ENCODE measurements at regions not wholly inside any gene's neighbourhood (a gene's known extent, or its start where the extent isn't known, plus 50 kb on each side); places are given as distances from the start of the nearest gene placed in this dataset.
A peak's percentile ranks its signal among the peaks of the same experiment; 100 is the strongest.

- H3K79me2 ChIP-seq (ENCODE audit: low read length), result no peaks in the 10 kb centered on the region
- no peak overlapping the region for H3K4me3 ChIP-seq (ENCODE audit: low read length)
- H3K27me3 ChIP-seq (ENCODE audit: low read depth, low read length), result no peaks in the 10 kb centered on the region
- H3K36me3 ChIP-seq (replicated peaks; ENCODE audit: low read depth, low read length), result no peaks in the 10 kb centered on the region
- no peak overlapping the region for H3K27ac ChIP-seq (ENCODE audit: low read length)
- H2AFZ ChIP-seq (ENCODE audit: low read depth, low read length), result peak overlapping the region; percentile 26; the same call in 1 of the 2 replicates
- no peaks in the 10 kb centered on the region for H4K20me1 ChIP-seq (ENCODE audit: insufficient read depth, low read length)
- no peaks in the 10 kb centered on the region; the same call in 1 of the 2 replicates for H3K4me1 ChIP-seq (ENCODE audit: low read length)
- H3K9me3 ChIP-seq (ENCODE audit: insufficient read depth, low read length), result no peaks in the 10 kb centered on the region
- TF ChIP-seq EZH2phosphoT487 (IDR thresholded peaks at IDR 0.05; ENCODE audit: low read depth) (no peak), CTCF (IDR thresholded peaks at IDR 0.05; ENCODE audit: low read depth, low read length) (no peak)
- H3K9ac ChIP-seq (ENCODE audit: low read length), result no peak overlapping the region
- no peak overlapping the region for H3K4me2 ChIP-seq (ENCODE audit: low read length)
These were observed 251.1 kb downstream of the RAB38 start for GRCh38 chr11:87924125-87924524.

- Histone ChIP-seq H3K9me3 (ENCODE audit: insufficient read depth, low read length) (no peaks in the 10 kb centered on the region), H3K36me3 (replicated peaks; ENCODE audit: low read depth, low read length) (no peaks in the 10 kb centered on the region), H3K79me2 (ENCODE audit: low read length) (no peaks in the 10 kb centered on the region), H2AFZ (ENCODE audit: low read depth, low read length) (no peak overlapping the region), H3K4me3 (ENCODE audit: low read length) (no peak overlapping the region), H3K27me3 (ENCODE audit: low read depth, low read length) (no peaks in the 10 kb centered on the region), H4K20me1 (ENCODE audit: insufficient read depth, low read length) (no peaks in the 10 kb centered on the region), H3K27ac (ENCODE audit: low read length) (no peak overlapping the region), H3K9ac (ENCODE audit: low read length) (no peak overlapping the region), H3K4me2 (ENCODE audit: low read length) (no peak overlapping the region), H3K4me1 (ENCODE audit: low read length) (no peaks in the 10 kb centered on the region)
- no peak for TF ChIP-seq EZH2phosphoT487 (IDR thresholded peaks at IDR 0.05; ENCODE audit: low read depth)
- TF ChIP-seq CTCF (IDR thresholded peaks at IDR 0.05; ENCODE audit: low read depth, low read length), result no peak
These were observed 258.1 kb downstream of the RAB38 start for GRCh38 chr11:87917111-87917510.

DNA sequence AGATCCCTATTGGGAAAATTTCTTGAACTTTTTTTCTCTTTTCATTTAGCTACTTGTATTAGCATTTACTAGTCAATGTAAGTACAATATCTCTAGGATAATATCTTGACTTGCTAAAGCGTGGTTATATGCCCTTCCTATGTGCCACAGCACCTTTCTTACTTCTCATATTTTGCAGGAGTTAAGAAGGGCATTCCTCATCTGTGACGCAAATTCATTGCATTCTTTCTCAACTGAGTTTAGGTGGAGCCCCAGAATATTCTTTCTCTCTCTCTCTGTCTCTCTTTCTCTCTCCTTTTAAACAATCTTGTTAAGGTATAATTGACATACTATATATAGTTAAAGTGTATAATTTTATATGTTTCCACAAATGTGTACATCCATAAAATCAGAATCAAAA lies 266.1 kb downstream of the RAB38 start:
- Histone ChIP-seq H3K4me3 (ENCODE audit: low read length) (no peak overlapping the region), H3K79me2 (ENCODE audit: low read length) (no peaks in the 10 kb centered on the region), H3K9ac (ENCODE audit: low read length) (no peak overlapping the region), H3K4me2 (ENCODE audit: low read length) (no peak overlapping the region), H3K9me3 (ENCODE audit: insufficient read depth, low read length) (no peaks in the 10 kb centered on the region), H3K4me1 (ENCODE audit: low read length) (no peaks in the 10 kb centered on the region), H3K36me3 (replicated peaks; ENCODE audit: low read depth, low read length) (no peaks in the 10 kb centered on the region), H2AFZ (ENCODE audit: low read depth, low read length) (no peak overlapping the region), H3K27me3 (ENCODE audit: low read depth, low read length) (no peaks in the 10 kb centered on the region), H3K27ac (ENCODE audit: low read length) (no peak overlapping the region), H4K20me1 (ENCODE audit: insufficient read depth, low read length) (no peaks in the 10 kb centered on the region)
- TF ChIP-seq EZH2phosphoT487 (IDR thresholded peaks at IDR 0.05; ENCODE audit: low read depth) (no peak), CTCF (IDR thresholded peaks at IDR 0.05; ENCODE audit: low read depth, low read length) (no peak)

DNA sequence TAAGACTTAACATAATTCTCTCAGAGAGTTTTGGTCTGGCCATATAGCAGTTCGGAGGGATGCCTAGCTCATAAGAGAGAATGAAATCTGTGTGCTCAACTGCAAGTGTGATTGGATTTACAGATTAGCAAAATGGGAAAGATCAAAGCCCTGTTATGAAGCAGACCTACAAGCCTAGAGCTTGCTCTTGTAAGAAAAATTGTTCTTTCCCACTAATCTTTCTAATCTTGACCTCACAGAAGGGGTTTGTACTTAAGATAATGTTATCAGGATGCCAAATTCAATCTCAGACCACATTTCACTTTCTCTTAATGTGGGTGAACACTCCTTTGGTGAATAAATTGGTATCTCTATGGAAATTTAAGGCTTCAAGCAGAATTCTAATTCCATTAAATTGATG lies 267.2 kb downstream of the RAB38 start:
- no peaks in the 10 kb centered on the region for H3K4me1 ChIP-seq (ENCODE audit: low read length)

More for the DNA sequence above, 267.2 kb downstream of the RAB38 start:
- Histone ChIP-seq H3K79me2 (ENCODE audit: low read length) (no peaks in the 10 kb centered on the region), H3K9ac (ENCODE audit: low read length) (no peak overlapping the region), H2AFZ (ENCODE audit: low read depth, low read length) (no peak overlapping the region), H3K27ac (ENCODE audit: low read length) (no peak overlapping the region), H3K36me3 (replicated peaks; ENCODE audit: low read depth, low read length) (no peaks in the 10 kb centered on the region), H3K9me3 (ENCODE audit: insufficient read depth, low read length) (no peaks in the 10 kb centered on the region), H3K27me3 (ENCODE audit: low read depth, low read length) (no peaks in the 10 kb centered on the region), H4K20me1 (ENCODE audit: insufficient read depth, low read length) (no peaks in the 10 kb centered on the region), H3K4me3 (ENCODE audit: low read length) (no peak overlapping the region), H3K4me2 (ENCODE audit: low read length) (no peak overlapping the region)
- TF ChIP-seq EZH2phosphoT487 (IDR thresholded peaks at IDR 0.05; ENCODE audit: low read depth), result no peak
- no peak for TF ChIP-seq CTCF (IDR thresholded peaks at IDR 0.05; ENCODE audit: low read depth, low read length)
